Gastroesophageal sphincter (tissue), 3 donors: ENCODE measurements at regions not wholly inside any gene's neighbourhood (a gene's known extent, or its start where the extent isn't known, plus 50 kb on each side); places are given as distances from the start of the nearest gene placed in this dataset.
A peak's percentile ranks its signal among the peaks of the same experiment; 100 is the strongest.
"Not testable (repeated sequence)": the region's sequence is repeated elsewhere in the genome, so short reads cannot be mapped to it uniquely, and the experiment has no call there.

Source experiments
- CTCF ChIP-seq, 4 experiments: fragments of 200-600 bp in 2 of 4; fragments of 450-650 bp in 2 of 4; sonication (generic) in 1 of 4; IDR thresholded peaks; one replicate each; pipeline ENCODE4 v1.5.1; 2017 to 2019; ENCODE audit warnings: antibody characterized with exemption in 4 of 4, mild to moderate bottlenecking in 2 of 4, moderate library complexity in 2 of 4
- EP300 ChIP-seq: sonication (generic); formaldehyde crosslinking; IDR thresholded peaks from one replicate; pipeline ENCODE4 v1.6.1; 2017; ENCODE audit warnings: antibody characterized with exemption, mild to moderate bottlenecking
- POLR2A ChIP-seq, 2 donors: fragments of 450-650 bp; IDR thresholded peaks; one replicate each; pipeline ENCODE4 v1.6.1; 2017; ENCODE audit warnings: antibody characterized with exemption in 2 of 2, mild to moderate bottlenecking in 2 of 2, moderate library complexity in 1 of 2

DNA sequence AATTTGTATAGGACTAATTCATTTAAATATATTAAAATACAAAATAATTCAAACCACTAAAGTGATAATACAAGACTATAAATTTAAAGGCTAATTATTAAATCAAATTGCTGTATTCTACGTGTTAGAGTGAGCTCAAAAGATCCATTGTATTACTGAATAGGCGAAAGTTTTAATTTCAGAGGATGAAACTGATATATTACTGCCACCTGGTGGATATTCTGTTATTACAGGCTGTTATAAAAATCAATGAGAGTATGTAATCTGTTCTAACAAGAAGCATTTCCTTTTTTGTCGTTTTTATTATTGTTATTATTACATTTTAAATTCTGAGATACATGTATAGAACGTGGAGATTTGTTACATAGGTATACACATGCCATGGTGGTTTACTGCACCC lies 1239.6 kb upstream of the USP9Y start:
- peak in 1 of 4 experiments; percentile 8 for TF ChIP-seq CTCF (IDR thresholded peaks at IDR 0.05)
- not testable (repeated sequence) for TF ChIP-seq POLR2A (IDR thresholded peaks at IDR 0.05); EP300
